DND-41 (cell line): ENCODE measurements at regions not wholly inside any gene's neighbourhood (a gene's known extent, or its start where the extent isn't known, plus 50 kb on each side); places are given as distances from the start of the nearest gene placed in this dataset.

Experiments
- ATAC-seq: fragments of 200-7000 bp; cut with Tn5 transposase; 3 replicates; pipeline ENCODE4 v1.9.1; 2021; ENCODE audit warnings: low read depth; ENCODE audit not compliant: insufficient read depth
- DNase-seq: peaks from one replicate; pipeline ENCODE4 v3.0.0-alpha.2; 2020
- H2AFZ ChIP-seq: 2 replicates; pipeline ENCODE4 v1.6.0; 2012; ENCODE audit warnings: low read depth, low read length
- H3K27ac ChIP-seq: 2 replicates; pipeline ENCODE4 v1.5.1; 2012; ENCODE audit warnings: low read length, inconsistent platforms
- H3K27me3 ChIP-seq: fragments of 200-600 bp; sonication (generic); 2 replicates; pipeline ENCODE4 v1.6.0; 2012; ENCODE audit warnings: low read length, mild to moderate bottlenecking, inconsistent platforms; ENCODE audit not compliant: insufficient read depth, poor library complexity
- H3K36me3 ChIP-seq: 2 replicates; pipeline ENCODE4 v1.5.1; 2012; ENCODE audit warnings: low read length, inconsistent platforms; ENCODE audit not compliant: insufficient read depth
- H3K4me1 ChIP-seq: 2 replicates; pipeline ENCODE4 v1.5.1; 2012; ENCODE audit warnings: mild to moderate bottlenecking, low read length; ENCODE audit not compliant: insufficient read depth
- H3K4me2 ChIP-seq: 2 replicates; pipeline ENCODE4 v1.6.0; 2012; ENCODE audit warnings: mild to moderate bottlenecking, moderate library complexity, low read length, inconsistent platforms; ENCODE audit not compliant: insufficient read depth
- H3K4me3 ChIP-seq, 2 experiments: fragments of 200-600 bp in 1 of 2; shearing (Covaris generic) in 1 of 2; 2 replicates each; pipeline ENCODE4 v1.5.1; 2012 to 2016; ENCODE audit warnings: inconsistent platforms in 2 of 2, low read length in 2 of 2, mild to moderate bottlenecking in 2 of 2, low read depth in 1 of 2, moderate library complexity in 1 of 2
- H3K79me2 ChIP-seq: 2 replicates; pipeline ENCODE4 v1.6.0; 2012; ENCODE audit warnings: low read length, inconsistent platforms; ENCODE audit not compliant: insufficient read depth
- H3K9ac ChIP-seq: 2 replicates; pipeline ENCODE4 v1.6.0; 2012; ENCODE audit warnings: low read depth, mild to moderate bottlenecking, inconsistent platforms, low read length, moderate library complexity
- H3K9me3 ChIP-seq: 2 replicates; pipeline ENCODE4 v1.5.1; 2012; ENCODE audit warnings: low read length, moderate library complexity, mild to moderate bottlenecking, inconsistent platforms; ENCODE audit not compliant: insufficient read depth, severe bottlenecking
- H4K20me1 ChIP-seq: 2 replicates; pipeline ENCODE4 v1.6.0; 2012; ENCODE audit warnings: low read length; ENCODE audit not compliant: insufficient read depth
- EZH2 ChIP-seq: IDR thresholded peaks from 3 replicates; pipeline ENCODE4 v1.6.1; 2012; ENCODE audit warnings: borderline replicate concordance, low read depth, mild to moderate bottlenecking, moderate library complexity, low read length, inconsistent platforms; ENCODE audit not compliant: severe bottlenecking
- TF ChIP-seq, protein P1 (sequence below): IDR thresholded peaks from 2 replicates; pipeline ENCODE4 v1.5.1; 2012; ENCODE audit warnings: borderline replicate concordance, low read length, moderate library complexity, mild to moderate bottlenecking; ENCODE audit not compliant: poor library complexity, severe bottlenecking; ENCODE audit errors: extremely low read depth

DNA sequence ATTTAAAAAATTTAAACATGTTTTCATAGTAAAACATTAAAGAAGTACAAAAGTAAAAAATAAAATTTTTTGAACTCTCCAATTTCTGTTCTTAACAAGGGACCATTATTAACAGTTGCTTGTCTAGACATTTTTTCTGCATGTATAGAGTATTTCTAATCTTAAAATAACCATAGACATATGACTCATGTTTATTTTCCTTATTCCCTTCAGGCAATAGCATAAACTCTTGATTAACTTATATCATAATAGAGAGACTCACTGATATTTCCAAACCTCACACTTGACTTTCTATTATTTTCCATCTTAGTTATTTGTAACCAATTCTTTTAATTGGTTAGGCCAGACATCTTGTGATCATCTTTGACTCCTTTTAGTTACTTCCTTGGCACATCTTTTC, 325.6 kb upstream of the SOX14 start:
- H3K9ac ChIP-seq, result no peak overlapping the region
- no peak for ATAC-seq
- no peak for TF ChIP-seq EZH2
- TF ChIP-seq, protein P1, sequence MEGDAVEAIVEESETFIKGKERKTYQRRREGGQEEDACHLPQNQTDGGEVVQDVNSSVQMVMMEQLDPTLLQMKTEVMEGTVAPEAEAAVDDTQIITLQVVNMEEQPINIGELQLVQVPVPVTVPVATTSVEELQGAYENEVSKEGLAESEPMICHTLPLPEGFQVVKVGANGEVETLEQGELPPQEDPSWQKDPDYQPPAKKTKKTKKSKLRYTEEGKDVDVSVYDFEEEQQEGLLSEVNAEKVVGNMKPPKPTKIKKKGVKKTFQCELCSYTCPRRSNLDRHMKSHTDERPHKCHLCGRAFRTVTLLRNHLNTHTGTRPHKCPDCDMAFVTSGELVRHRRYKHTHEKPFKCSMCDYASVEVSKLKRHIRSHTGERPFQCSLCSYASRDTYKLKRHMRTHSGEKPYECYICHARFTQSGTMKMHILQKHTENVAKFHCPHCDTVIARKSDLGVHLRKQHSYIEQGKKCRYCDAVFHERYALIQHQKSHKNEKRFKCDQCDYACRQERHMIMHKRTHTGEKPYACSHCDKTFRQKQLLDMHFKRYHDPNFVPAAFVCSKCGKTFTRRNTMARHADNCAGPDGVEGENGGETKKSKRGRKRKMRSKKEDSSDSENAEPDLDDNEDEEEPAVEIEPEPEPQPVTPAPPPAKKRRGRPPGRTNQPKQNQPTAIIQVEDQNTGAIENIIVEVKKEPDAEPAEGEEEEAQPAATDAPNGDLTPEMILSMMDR, result no peak

DNA sequence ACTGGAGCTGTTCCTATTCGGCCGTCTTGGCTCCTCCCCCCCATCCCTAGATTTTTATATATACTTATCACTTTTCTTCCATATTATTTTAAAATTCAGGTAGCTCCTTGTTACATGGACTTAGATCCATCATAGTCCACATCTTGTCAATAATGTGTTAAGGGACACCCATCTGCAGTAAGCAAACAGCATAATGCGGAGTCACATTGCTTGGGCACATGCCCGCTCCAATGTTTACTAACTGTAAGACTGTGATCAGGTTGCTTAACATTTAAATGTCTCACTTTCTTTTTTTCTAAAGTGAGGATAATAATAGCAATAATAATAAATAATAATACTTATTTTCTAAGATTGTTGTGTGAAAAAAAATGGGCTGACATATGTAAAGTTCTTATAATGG, 303.2 kb upstream of the SOX14 start:
- no peaks in the 10 kb centered on the region for H3K27me3 ChIP-seq
- ATAC-seq, result no peak
- no peak overlapping the region for H3K4me3 ChIP-seq
- no peaks in the 10 kb centered on the region for H3K79me2 ChIP-seq
- no peak for DNase-seq
- no peak overlapping the region for H2AFZ ChIP-seq
- no peaks in the 10 kb centered on the region for H3K4me1 ChIP-seq
- no peak overlapping the region for H3K9ac ChIP-seq
- H3K27ac ChIP-seq, result no peak overlapping the region
- no peaks in the 10 kb centered on the region for H4K20me1 ChIP-seq
- no peak overlapping the region for H3K4me2 ChIP-seq
- H3K36me3 ChIP-seq, result no peaks in the 10 kb centered on the region
- no peaks in the 10 kb centered on the region for H3K9me3 ChIP-seq
- no peak for TF ChIP-seq EZH2
- TF ChIP-seq, protein P1, result no peak

More for the DNA sequence above, 325.6 kb upstream of the SOX14 start:
- DNase-seq, result no peak
- no peaks in the 10 kb centered on the region for H3K79me2 ChIP-seq
- H2AFZ ChIP-seq, result no peak overlapping the region
- H3K9me3 ChIP-seq, result no peaks in the 10 kb centered on the region
- no peaks in the 10 kb centered on the region for H3K27me3 ChIP-seq
- H3K4me2 ChIP-seq, result no peak overlapping the region
- H3K27ac ChIP-seq, result no peak overlapping the region
- no peak overlapping the region for H3K4me3 ChIP-seq
- H3K4me1 ChIP-seq, result no peaks in the 10 kb centered on the region
- H3K36me3 ChIP-seq, result no peaks in the 10 kb centered on the region
- no peaks in the 10 kb centered on the region for H4K20me1 ChIP-seq

DNA sequence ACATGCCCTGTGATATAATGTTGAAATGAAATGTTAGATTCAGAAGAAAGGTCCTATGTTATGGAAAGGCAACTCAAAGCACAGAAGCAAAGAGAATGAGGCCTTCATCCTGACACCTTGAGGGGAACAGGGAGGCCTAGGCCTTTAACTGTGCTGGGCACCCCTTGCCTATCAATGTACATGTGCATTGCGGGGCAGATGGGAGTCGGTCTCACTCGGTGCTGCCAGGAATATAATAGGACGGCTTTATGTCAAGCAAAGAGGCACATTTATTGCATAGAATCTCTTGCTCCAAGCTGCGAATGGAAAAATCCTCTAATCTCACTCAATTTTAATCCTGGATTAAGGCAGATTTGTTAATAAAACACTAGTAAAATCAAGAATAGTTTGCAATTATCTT, 301.0 kb upstream of the SOX14 start:
- DNase-seq (no peak), ATAC-seq (no peak)
- Histone ChIP-seq H3K27me3 (no peaks in the 10 kb centered on the region), H3K9me3 (no peaks in the 10 kb centered on the region), H3K36me3 (no peaks in the 10 kb centered on the region), H4K20me1 (no peaks in the 10 kb centered on the region), H3K9ac (no peak overlapping the region), H3K4me1 (no peaks in the 10 kb centered on the region), H3K79me2 (no peaks in the 10 kb centered on the region), H3K4me3 (no peak overlapping the region), H2AFZ (no peak overlapping the region), H3K27ac (no peak overlapping the region), H3K4me2 (no peak overlapping the region)
- TF ChIP-seq, protein P1, result no peak
- no peak for TF ChIP-seq EZH2

DNA sequence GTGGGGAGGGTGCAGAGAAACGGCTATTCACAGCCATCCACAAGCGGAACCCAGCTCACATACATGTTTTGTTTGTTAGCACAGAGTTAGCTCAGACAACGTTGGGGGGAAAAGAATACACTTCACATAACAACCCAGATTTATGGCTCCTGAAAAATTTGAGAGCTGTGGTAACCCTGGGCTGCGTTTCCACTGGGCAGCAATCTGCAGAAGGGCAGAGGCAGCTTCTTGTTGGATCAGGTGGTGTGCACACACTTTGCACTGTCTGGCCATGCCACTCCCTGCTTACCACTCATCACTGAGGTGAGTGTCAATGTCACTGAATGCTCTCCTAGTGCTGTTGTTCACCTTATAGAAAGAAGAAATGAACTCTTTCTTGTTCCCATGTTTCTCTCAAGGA, 299.8 kb upstream of the SOX14 start:
- Histone ChIP-seq H4K20me1 (no peaks in the 10 kb centered on the region), H3K4me3 (no peak overlapping the region), H3K4me1 (no peaks in the 10 kb centered on the region), H3K27me3 (no peaks in the 10 kb centered on the region), H3K27ac (no peak overlapping the region), H2AFZ (no peak overlapping the region), H3K4me2 (no peak overlapping the region), H3K9ac (no peak overlapping the region), H3K79me2 (no peaks in the 10 kb centered on the region), H3K9me3 (no peaks in the 10 kb centered on the region), H3K36me3 (no peaks in the 10 kb centered on the region)
- no peak for DNase-seq
- ATAC-seq, result no peak
- TF ChIP-seq EZH2, result no peak
- TF ChIP-seq, protein P1, result no peak
